ENCODE measurements at regions not wholly inside any gene's neighbourhood (a gene's known extent, or its start where the extent isn't known, plus 50 kb on each side); places are given as distances from the start of the nearest gene placed in this dataset.
"Not testable (repeated sequence)": the region's sequence is repeated elsewhere in the genome, so short reads cannot be mapped to it uniquely, and the experiment has no call there.

- Histone ChIP-seq H3K27ac (ENCODE audit: low read depth in 1 of 2, low read length in 1 of 2) (no peak overlapping the region), H3K4me3 (no peak overlapping the region), H3K4me1 (ENCODE audit: control insufficient read depth in 5 of 5, insufficient read depth in 5 of 5, low read length in 5 of 5) (no peaks in the 10 kb centered on the region), H3K9ac (ENCODE audit: insufficient read depth in 1 of 2, low read length in 2 of 2) (no peak overlapping the region), H3K36me3 (ENCODE audit: control insufficient read depth in 4 of 4, insufficient read depth in 4 of 4, low read length in 4 of 4) (no peaks in the 10 kb centered on the region), H3K9me3 (ENCODE audit: control insufficient read depth in 4 of 4, insufficient read depth in 3 of 4, low read length in 3 of 4) (peaks cover 0 to 6% (median 0%) of the 10 kb centered on the region in 4 donors), H3K27me3 (ENCODE audit: control insufficient read depth in 3 of 3, insufficient read depth in 3 of 3, low read length in 2 of 3) (no peaks in the 10 kb centered on the region)
- WGBS, 2 donors, result 78 to 80% methylated on average over 2 of the region's 2 CpGs
- ATAC-seq (ENCODE audit: insufficient read depth, low FRiP score) (no peak), DNase-seq (no peak)
- no peak for TF ChIP-seq CTCF (IDR thresholded peaks at IDR 0.05; ENCODE audit: control extremely low read depth, extremely low read depth)
Measured at GRCh38 chr19:20453425-20453935, 112.1 kb downstream of the ZNF737 start.

DNA sequence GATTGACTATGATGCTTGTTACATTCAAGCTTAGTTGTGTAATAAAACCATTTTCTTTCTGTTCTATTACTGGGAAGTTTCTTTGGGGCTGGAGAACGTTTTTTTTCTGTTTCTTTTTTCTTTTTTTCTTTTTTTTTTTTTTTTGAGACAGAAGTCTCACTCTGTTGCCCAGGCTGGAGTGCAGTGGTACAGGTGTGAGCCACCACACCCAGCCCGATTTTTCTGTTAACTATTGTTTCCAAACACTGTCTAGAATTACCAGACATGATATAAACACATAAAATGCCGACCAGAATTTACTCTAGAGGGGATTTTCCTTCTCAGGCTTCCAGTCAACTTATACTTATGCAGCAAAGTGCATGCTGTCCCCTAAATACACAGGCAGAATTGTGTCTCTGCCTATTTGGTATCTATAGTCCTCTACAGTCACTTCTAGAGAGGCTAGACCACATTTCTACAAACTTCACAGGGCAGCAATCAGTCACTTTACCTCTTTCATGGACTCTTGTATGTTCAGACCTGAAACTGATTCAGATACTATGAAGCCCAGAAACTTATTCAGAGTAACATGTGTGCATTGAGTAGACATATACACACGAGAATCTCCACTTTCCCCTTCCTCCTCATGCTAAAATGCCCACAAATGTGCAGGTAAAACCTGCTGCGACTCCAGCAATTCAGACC, 121.2 kb downstream of the ZNF737 start:
- ATAC-seq (ENCODE audit: insufficient read depth, low FRiP score) (no peak), DNase-seq (no peak)
- WGBS, 2 donors, result 52% methylated on average over 5 of the region's 5 CpGs
- H3K4me1 ChIP-seq (ENCODE audit: control insufficient read depth in 5 of 5, insufficient read depth in 5 of 5, low read length in 5 of 5), result no peaks in the 10 kb centered on the region
- no peak overlapping the region for H3K4me3 ChIP-seq
- H3K27me3 ChIP-seq (ENCODE audit: control insufficient read depth in 3 of 3, insufficient read depth in 3 of 3, low read length in 2 of 3), result peaks cover 0 to 2% (median 0%) of the 10 kb centered on the region in 3 donors
- no peak overlapping the region for H3K27ac ChIP-seq (ENCODE audit: low read depth in 1 of 2, low read length in 1 of 2)
- H3K9ac ChIP-seq (ENCODE audit: insufficient read depth in 1 of 2, low read length in 2 of 2), result no peak overlapping the region
- no peak for TF ChIP-seq CTCF (IDR thresholded peaks at IDR 0.05; ENCODE audit: control extremely low read depth, extremely low read depth)
- no peaks in the 10 kb centered on the region for H3K36me3 ChIP-seq (ENCODE audit: control insufficient read depth in 4 of 4, insufficient read depth in 4 of 4, low read length in 4 of 4)
- H3K9me3 ChIP-seq (ENCODE audit: control insufficient read depth in 4 of 4, insufficient read depth in 3 of 4, low read length in 3 of 4), result peaks cover 0 to 1% (median 0%) of the 10 kb centered on the region in 4 donors

GRCh38 chr19:20432266-20432842, 133.2 kb downstream of the ZNF737 start:
- not testable (repeated sequence) for H3K27me3 ChIP-seq (ENCODE audit: control insufficient read depth in 3 of 3, insufficient read depth in 3 of 3, low read length in 2 of 3); ATAC-seq (ENCODE audit: insufficient read depth, low FRiP score); DNase-seq; H3K27ac ChIP-seq (ENCODE audit: low read depth in 1 of 2, low read length in 1 of 2); H3K9me3 ChIP-seq (ENCODE audit: control insufficient read depth in 4 of 4, insufficient read depth in 3 of 4, low read length in 3 of 4); H3K9ac ChIP-seq (ENCODE audit: insufficient read depth in 1 of 2, low read length in 2 of 2); H3K4me3 ChIP-seq; H3K36me3 ChIP-seq (ENCODE audit: control insufficient read depth in 4 of 4, insufficient read depth in 4 of 4, low read length in 4 of 4); H3K4me1 ChIP-seq (ENCODE audit: control insufficient read depth in 5 of 5, insufficient read depth in 5 of 5, low read length in 5 of 5)
- 87% methylated on average over 4 of the region's 4 CpGs for WGBS, 2 donors

DNA sequence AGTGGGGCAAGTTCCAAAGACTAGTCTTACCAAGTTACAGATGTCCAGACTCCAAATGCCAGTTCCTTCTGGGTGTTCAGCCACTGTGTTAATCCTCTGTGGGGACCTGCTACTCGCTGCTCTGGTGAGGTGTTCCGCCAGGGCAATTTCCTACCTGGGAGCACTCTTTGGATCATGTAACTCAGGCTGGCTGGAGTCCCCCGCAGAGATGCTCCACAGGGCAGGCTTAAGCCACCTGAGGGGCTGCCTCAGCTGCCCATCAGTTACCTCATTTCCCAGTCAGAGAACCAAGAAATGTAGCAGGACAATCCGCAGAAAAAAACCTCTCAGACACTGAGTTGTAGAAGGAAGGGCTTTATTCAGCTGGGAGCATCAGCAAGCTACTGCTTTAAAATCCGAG, 133.8 kb downstream of the ZNF737 start:
- Histone ChIP-seq H3K4me1 (ENCODE audit: control insufficient read depth in 5 of 5, insufficient read depth in 5 of 5, low read length in 5 of 5) (no peaks in the 10 kb centered on the region), H3K36me3 (ENCODE audit: control insufficient read depth in 4 of 4, insufficient read depth in 4 of 4, low read length in 4 of 4) (no peaks in the 10 kb centered on the region), H3K9me3 (ENCODE audit: control insufficient read depth in 4 of 4, insufficient read depth in 3 of 4, low read length in 3 of 4) (no peaks in the 10 kb centered on the region), H3K27me3 (ENCODE audit: control insufficient read depth in 3 of 3, insufficient read depth in 3 of 3, low read length in 2 of 3) (no peaks in the 10 kb centered on the region), H3K27ac (ENCODE audit: low read depth in 1 of 2, low read length in 1 of 2) (no peak overlapping the region), H3K4me3 (no peak overlapping the region), H3K9ac (ENCODE audit: insufficient read depth in 1 of 2, low read length in 2 of 2) (no peak overlapping the region)
- no peak for TF ChIP-seq CTCF (IDR thresholded peaks at IDR 0.05; ENCODE audit: control extremely low read depth, extremely low read depth)
- 93% methylated on average over 5 of the region's 5 CpGs for WGBS, 2 donors
- DNase-seq, result no peak
- ATAC-seq (ENCODE audit: insufficient read depth, low FRiP score), result no peak

All from lung (tissue), 11 donors.